CD4-positive, alpha-beta T cell treated with Interferon alpha-2 for 1 hour (primary cell): ENCODE measurements at regions not wholly inside any gene's neighbourhood (a gene's known extent, or its start where the extent isn't known, plus 50 kb on each side); places are given as distances from the start of the nearest gene placed in this dataset.

Experiments
- DNase-seq, 2 donors: peaks; one replicate each; pipeline ENCODE4 v3.0.0-alpha.2; 2020 to 2022

DNA sequence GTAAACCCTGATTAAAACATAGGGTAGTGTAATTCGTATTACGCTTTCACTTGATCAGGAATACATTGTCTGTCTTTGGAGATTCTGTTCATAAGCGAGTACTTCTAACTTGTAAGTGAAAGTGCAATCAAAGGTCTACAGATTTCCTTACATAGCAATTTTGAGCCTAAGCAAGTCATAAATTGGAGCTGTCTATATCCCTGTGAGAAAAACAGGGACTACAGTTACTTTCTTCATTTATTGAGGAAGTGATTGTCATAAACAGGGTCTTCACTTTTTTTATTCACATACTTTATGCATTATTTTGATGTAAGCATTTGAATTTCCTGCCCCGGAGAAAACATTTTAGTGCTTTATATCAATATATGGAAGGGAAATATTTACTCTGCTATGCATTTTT lies 670.4 kb downstream of the CBLN2 start:
- no peak for DNase-seq

DNA sequence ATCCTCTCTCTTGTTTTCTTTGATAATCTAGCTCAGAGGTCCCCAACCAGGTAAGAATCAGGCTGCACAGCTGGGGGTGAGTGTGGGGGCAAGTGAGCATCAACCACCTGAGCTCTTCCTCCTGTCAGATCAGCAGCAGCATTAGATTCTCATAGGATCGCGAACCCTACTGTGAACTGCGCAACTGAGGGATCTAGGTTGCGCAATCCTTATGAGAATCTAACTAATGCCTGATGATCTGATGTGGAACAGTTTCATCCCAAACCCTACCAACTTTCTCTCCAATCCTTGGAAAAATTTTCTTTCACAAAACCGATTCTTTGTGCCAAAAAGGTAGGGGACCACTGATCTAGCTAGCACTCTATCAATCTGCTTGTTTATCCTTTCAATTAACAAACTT lies 678.3 kb downstream of the CBLN2 start:
- no peak for DNase-seq

DNA sequence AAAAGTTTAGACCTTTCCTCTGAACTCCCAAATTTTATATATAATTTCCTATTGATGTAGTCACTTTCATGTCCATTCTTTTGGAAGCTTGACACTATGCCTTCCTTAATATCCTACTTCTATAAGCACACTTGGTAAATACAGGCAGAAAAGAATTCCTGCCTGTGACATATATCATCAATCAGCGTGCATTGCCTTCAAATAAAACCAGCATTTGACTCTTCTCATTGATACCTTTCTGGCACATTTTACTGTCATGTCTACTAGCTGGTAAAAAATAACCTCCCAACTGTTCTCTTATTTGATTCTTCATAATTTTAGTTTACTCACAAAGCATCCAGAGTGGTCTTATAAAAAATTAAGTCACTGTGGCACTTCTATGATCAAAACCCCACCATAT lies 693.5 kb downstream of the CBLN2 start:
- DNase-seq, result no peak

DNA sequence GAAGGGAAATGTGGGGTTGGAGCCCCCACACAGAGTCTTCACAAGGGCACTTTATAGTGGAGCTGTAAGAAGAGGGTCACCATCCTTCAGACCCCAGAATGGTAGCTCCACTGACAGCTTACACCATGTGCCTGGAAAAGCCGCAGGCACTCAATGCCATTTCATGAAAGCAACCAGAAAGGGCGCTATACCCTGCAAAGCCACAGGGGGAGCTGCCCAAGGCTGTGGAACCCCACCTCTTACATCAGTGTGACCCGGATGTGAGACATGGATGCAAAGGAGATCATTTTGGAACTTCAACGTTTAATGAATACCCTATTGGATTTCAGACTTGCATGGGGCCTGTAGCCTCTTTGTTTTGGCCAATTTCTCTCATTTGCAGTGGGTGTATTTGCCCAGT lies 694.7 kb downstream of the CBLN2 start:
- DNase-seq, result no peak

DNA sequence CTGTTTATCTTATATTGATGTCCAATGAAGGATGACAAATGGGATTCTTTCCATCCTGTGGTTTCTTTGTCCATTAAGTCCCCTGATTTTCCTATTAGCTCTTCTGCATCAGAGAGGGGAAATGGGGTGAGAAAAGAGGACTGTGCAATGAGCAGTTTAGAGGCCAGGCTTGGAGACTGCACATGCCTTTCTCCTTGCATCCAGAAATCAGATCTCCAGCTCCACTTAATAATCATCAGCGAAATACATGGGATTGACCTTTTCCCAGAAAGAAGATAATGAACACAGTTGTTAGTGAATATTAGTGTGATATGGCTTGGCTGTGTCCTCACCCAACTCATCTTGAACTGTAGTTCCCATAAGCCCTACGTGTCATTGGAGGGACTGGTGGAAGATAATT lies 697.4 kb downstream of the CBLN2 start:
- DNase-seq, result no peak

DNA sequence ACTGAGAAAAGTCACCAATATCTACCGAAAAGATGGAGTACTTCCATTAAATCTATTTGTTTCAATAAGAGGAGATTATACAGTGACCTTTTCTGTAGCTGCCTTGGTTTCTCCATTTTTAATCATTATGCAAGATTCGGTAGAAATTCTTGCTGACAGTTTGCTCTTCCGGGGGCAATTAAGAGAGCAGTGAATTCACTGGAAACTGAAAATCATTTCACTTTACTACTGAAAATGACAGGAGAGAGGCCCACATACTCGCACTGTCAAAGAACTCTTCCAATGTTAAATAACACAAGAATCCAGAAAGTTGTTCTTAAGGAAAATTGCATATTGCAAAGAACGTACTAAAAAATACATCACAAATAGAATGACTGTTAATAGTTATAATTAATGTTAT lies 699.3 kb downstream of the CBLN2 start:
- DNase-seq, result no peak

DNA sequence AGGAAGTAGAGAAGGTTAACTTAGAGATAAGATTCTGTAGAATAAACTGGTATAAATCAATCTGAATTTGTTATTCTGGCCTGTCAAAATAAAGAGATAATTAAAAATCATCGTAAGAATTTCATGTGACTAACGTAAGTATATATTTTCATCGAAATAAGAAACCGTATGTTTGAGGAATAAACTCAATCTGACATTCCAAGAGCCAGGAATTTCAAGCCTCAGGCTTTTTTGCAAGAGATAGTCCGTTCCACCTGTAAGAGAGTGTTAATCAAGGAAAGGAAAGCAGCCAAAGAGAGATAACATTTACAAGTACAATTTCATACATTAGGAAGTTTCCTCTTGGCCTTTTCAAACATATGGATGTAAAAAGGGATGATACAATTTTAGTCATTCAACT lies 701.5 kb downstream of the CBLN2 start:
- no peak for DNase-seq

DNA sequence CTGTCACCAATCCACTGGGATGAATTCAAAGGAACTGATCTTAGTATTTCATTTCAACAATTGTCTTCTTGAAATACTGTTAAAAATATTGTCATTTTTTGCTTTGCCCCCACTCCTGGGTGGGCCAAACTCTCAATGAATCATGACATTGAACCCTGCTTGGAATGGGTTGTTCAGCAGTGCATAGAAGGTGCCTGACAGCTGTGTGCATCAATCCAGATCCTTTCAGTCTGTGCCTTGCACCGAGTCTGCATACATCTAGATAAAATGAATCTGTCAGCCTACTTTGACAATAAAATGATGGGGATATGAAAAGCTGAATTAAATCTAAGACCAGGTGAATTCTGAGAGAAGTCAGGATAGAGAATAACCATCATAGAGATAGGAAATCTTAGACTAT lies 706.6 kb downstream of the CBLN2 start:
- DNase-seq, result no peak

DNA sequence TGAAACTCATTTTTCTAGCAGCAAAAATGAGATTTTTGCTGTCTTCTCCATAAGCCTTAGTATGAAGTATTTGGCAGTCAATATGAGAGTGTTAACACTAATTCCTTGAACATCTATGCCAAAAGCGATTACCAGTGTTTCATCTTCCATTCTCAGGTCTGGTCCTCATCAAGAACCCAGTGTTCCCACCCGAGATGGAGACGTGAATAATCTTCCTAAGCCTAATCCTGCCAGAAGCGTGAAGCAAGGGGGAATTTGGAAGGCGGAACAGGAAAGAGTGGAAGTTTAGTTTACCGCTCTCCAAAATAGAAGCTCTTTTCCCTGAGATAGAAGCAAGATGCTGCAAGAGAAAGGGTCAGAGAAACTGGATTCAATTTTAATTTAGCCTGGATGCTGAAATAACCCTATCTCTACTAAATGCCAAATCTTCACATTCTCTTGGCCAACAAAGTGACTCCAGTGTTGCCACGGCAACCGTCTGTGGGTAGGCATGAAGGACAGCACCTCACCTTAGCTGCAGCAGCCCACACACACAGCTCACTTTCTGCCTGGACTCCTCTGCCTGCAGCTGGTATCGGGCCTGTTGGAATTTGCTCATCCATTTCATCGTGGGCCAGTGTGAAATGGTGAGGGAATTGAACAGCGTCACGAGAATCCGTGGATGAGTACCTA lies 711.1 kb downstream of the CBLN2 start:
- DNase-seq, result no peak

DNA sequence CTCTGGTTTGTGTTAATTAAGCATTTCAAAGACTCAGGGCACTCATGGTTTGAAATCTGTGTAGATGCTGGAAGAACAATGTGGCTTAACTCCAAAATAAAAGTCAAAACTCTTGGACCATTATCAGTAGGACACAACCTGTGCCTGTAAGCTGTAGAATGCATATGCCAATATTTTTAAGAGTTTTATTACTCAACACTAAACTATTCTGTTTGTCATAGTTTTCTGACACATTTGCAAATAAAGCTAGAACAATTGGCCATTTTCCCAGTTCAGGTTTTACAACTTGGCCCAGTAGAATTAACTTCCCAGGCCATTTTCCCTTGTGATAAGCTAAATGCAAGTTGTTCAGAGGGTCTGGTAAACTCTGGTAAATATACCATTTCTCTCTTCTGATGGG lies 713.1 kb downstream of the CBLN2 start:
- DNase-seq, result no peak

DNA sequence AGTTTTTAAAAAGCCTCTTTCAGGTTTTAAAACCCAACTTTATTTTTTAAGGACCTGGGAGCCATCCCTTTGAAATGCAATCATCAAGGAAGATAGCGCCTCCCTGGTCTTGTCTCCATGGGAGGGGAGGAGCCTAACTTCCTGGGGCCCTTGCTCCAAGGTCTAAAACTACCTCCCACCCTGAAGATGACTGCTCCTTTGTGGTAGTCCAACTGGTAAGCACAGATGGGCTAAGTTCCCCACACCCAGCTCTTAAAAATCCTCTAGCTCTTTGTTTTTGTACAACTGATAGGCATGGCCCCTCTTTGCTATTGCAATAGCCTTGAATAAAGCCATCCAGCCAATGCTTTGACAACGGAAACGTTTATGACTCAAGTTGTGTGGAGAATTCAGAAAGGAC lies 716.8 kb downstream of the CBLN2 start:
- no peak for DNase-seq

DNA sequence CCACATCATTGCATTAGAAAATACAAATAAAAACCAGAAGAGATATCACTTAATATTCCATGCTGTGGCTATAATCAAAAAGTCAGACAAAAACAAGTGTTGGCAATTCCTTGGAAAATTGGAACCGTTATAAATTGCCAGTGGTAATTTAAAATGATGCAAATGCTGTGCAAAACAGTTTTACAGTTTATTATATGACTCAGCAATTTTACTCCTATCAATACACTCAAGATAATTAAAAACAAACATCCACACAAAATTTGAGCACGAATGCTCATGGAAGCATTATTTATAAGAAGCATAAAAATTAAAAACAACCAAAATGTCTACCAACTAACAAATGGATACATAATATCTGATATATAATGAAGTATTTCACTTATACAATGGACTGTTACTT lies 728.8 kb downstream of the CBLN2 start:
- DNase-seq, result no peak

DNA sequence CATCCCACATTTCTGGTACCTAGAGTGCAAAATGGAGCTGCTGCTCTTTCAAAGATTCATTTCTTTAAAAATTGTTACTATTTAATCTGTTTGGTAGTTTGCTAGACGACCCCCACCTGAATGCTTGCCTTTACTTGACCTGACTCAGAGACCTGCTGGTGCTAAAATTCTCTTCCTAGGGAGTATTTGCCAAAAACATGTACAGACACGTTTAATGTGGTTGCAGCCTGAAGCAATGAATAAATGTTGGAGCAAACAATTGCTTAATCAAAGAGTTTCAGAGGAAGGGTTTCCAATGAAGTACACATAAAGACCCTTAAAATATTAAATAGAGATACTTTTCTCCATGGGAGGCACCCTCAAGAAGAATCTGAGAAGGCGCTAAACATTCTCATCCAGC lies 734.4 kb downstream of the CBLN2 start:
- no peak for DNase-seq

DNA sequence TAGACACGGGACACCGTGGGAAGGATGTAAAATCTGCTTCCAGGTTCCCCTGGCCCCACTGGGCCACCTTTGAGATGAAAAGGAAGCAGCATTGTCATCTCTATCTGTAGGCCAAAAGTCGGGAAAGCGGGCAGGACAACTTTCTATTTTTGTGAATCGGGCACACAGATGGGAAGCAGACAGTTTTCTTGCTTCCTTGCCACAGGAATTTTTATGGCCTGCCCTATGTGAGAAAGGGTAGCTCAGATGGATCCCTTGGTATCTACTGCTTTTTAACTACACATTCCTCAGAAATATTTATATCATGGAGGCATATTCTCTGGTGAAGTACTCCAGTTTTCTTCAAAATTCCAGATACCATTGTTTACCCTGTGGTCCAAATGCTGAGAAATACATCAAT lies 735.5 kb downstream of the CBLN2 start:
- DNase-seq, result no peak

DNA sequence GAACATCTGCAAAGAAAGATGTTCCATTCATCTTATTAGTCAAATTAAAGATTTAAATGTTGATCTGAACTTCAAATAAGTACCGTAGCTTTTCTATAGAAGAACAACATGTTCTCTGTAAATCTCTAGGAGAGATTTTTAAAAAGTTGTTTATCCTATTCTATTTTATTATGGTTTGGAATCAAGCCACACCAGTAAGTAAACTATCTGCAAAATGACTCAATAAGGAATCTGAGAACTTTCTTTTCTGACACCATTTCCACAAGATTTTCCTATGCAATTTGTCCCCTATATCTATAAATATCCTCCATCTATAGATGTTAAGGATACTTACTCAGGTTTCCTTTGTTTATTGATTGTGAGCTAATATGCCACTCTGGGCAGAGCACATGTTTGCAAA lies 736.6 kb downstream of the CBLN2 start:
- no peak for DNase-seq

DNA sequence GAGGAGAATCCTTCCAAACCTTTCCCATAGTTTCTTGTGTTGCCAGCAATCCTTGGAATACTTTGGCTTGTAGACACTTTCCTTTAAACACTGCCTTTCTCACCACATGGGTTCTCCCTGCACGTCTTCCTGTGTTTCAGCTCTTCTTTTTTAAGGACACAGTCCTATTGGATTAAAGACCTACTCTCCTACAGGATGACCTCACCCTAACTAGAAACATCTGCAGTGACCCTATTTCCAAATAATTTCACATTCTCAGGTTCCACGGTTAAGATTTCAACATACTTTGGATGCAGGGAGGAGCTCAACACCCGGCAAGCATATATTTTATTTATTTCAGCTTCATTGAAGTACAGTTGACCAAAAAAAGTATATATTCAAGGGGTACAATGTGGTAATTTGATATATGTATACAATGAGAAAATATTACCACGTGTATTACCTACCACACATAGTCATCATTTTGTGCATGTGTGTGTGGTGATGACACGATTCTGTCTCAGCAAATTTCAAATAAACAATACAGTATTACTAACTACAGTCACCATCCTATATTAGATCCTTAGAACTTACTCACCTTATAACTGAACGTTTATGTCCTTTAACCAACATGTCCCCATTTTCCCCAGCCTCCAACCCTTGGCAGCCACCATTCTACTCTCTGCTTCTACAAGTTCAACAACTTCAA lies 745.0 kb downstream of the CBLN2 start:
- DNase-seq, result no peak

DNA sequence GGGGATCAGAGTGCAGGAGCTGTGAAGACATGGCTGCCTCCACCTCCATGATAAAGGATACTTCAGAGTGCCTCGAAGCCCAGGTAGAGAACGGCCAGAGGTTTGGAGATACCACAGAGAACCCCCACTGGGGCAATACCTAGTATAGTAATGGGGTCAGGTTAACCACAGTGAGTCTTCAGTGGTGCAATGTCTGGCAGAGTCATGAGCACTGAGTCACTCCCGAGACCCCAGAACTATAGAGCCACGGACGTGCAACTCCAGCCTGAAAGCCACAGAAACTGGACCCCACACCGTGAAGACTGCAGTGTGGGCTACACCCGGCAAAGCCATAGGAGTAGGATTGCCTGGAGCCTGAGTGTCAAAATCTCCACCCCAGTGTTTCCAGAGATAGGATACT lies 746.6 kb downstream of the CBLN2 start:
- no peak for DNase-seq

DNA sequence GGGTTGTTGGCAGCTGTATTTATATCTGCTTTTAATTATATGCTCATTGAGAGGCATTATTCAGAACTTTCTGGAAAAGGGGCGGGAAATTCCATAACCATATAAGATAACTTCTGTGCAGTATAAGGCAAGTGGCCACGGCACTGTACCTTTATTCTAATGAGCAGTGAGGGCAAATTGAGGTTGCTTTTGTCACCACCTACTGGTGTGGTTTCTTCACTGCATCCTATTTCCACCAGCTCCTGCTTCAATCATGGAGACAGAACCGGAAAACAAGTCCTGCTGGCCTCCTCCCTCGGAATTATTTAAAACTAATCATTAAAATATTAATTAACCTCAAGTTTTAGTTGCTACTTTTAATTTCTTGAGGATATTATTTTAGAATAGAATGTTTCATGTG lies 759.4 kb downstream of the CBLN2 start:
- no peak for DNase-seq

DNA sequence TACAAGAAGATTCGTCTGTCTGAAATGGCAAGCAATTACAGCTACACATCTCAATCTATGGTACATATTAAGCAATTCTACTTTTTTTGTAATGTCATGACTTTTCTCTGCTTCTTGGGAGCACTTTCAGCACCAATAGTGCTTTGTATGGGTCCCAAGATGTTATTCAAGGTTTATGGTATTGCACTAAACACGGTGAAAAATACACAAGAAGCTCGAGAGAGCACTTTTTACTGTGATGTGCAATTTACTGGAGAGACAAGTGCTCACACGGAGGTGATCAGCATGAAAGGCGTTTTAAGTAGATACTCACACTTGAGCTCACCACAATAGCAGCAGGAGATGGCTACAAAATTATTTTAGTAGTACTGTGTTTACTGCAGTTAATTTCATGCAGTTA lies 783.6 kb downstream of the CBLN2 start:
- no peak for DNase-seq

DNA sequence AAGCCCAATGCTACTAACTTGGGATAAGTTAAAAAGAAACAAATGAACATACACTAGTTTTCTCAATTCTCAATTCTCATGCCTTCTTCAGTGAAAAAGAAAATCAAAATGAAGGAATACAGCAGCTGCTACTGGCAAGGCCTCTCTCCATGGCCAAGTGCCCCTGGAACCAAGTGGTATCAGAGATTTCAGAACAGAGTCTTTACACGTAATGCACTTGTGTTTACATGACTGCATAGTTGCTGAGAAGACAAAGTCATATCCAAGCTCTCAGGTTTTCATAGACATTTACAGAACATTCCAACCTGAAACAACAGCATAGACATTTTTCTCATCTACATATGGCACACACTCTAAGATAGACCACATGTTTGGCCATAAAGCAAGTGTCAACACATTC lies 789.9 kb downstream of the CBLN2 start:
- DNase-seq, result no peak

DNA sequence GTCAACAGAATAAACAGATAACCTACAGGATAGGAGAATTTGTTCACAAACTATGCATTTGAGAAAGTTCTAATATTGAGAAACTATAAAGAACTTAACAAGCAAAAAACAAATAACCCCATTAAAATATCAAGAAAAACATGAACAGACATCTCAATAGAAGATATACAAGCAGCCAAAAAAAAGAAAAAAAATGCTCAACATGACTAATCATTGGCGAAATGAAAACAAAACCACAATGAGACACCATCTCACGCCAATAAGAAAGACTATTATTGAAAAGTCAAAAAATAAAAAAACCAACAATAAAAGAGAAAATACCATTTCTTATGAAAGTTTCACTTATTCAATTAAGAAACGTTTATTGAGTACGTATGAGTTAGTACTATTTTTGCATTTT lies 800.5 kb downstream of the CBLN2 start:
- no peak for DNase-seq

DNA sequence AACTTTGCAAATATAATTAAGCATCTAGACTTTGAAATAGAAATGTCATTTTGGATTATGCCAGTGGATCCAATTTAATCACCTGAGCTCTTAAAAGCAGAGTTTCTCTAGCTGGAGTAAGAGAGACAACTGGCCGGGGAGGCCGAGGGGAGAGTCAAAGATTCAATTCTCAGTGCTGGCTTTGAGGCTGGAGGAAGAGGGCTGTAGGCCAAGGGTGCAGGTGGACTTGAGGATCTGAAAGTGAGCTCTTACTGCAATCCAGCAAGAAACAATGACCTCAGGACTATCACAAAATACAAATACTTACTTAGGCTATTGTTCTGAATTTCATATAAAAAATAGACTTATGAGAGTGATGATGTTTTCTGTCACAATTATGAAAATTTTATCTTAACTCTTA lies 814.5 kb downstream of the CBLN2 start:
- DNase-seq, result no peak

DNA sequence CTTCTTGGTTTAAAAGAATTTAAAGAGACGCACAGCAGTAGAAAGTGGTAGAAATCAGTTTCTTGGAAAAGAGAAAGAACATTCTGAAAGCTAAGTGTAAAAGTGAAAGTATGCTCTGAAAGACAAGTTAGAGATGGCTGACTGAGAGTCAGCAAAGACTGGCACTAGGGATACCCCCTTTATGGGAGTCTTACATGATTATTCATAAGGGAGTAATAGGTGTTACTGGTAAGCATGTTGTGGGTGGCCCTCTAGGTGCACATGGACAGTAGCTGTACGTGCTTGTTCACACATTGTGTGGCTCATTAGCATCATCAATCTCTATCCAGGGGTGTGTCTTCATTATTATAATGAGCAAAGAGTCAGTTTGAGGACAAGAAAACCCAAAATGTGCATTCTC lies 816.2 kb downstream of the CBLN2 start:
- DNase-seq, result no peak

DNA sequence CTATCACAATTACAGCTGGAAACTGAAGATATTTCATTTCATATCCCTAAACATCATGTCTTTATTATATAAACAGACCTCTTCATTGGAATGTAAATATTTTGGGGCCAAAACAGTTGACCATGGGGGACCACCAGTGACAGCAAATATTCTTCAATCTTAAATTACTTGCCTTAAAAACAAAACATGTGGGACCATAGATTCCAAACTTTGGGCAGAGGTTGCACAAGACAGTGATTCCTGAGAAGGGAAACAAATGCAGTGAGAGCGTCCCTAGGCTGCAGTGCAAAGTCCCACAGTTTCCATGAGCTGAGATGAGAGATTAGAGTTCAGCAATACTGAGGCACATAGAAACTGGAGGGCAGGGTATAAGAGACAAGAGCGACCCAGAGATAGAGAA lies 818.9 kb downstream of the CBLN2 start:
- DNase-seq, result no peak

DNA sequence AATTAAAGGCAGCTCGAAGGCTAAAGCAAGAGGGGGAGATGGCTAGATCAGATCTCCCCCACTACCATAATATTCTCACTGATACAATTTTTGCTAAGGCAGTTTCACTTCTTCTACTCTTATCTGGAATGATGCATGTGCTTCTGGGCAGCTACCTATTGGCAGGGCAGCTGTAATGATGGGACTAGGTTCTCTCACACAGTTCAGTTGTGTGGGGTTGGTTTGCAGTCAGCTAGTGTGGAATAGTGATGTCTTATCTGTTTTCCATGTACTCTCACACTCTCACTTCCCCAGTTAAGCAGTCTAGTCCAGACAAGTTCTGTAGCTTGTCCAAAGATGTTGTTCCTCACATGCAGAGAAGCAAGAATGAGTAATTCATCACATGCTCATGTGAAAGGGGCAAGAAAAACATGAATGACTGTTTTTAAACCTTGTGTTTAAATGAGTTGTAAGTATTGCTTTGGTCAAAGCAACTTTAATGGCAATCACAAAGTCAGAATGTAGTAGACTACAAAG lies 836.1 kb downstream of the CBLN2 start:
- DNase-seq, result no peak
